Colonic mucosa (tissue), 4 donors: ENCODE measurements at regions not wholly inside any gene's neighbourhood (a gene's known extent, or its start where the extent isn't known, plus 50 kb on each side); places are given as distances from the start of the nearest gene placed in this dataset.

Experiments used
- DNase-seq: peaks from one replicate; pipeline ENCODE4 v3.0.0-alpha.2; 2020
- H3K27ac ChIP-seq: fragments of 200-600 bp; one replicate; pipeline ENCODE4 v1.8.0; 2021
- H3K27me3 ChIP-seq: fragments of 200-600 bp; one replicate; pipeline ENCODE4 v1.8.0; 2021
- H3K36me3 ChIP-seq: fragments of 200-600 bp; one replicate; pipeline ENCODE4 v1.8.0; 2021
- H3K4me1 ChIP-seq: fragments of 200-600 bp; one replicate; pipeline ENCODE4 v1.8.0; 2021; ENCODE audit warnings: mild to moderate bottlenecking
- H3K4me3 ChIP-seq: fragments of 200-600 bp; one replicate; pipeline ENCODE4 v1.8.0; 2021
- H3K9ac ChIP-seq, 2 donors: one replicate each; pipeline ENCODE4 v1.7.0; 2013; ENCODE audit warnings: control low read depth in 2 of 2, low read depth in 2 of 2, low read length in 2 of 2
- H3K9me3 ChIP-seq: fragments of 200-600 bp; one replicate; pipeline ENCODE4 v1.8.0; 2021
- intact Hi-C: fragments of 100-400 bp; cut with DNase I; formaldehyde crosslinking; loops from one replicate; pipeline ENCODE4 v1.14.1; 2022
- TF ChIP-seq, protein P1 (sequence below): fragments of 200-600 bp; IDR thresholded peaks from one replicate; pipeline ENCODE4 v1.8.0; 2022; ENCODE audit warnings: antibody characterized with exemption, mild to moderate bottlenecking
- donor health status: healthy.
- donor health status: DM: no; HTN: no; CAD: no.
- donor health status: DM: no; HTN: no; CAD: no.

DNA sequence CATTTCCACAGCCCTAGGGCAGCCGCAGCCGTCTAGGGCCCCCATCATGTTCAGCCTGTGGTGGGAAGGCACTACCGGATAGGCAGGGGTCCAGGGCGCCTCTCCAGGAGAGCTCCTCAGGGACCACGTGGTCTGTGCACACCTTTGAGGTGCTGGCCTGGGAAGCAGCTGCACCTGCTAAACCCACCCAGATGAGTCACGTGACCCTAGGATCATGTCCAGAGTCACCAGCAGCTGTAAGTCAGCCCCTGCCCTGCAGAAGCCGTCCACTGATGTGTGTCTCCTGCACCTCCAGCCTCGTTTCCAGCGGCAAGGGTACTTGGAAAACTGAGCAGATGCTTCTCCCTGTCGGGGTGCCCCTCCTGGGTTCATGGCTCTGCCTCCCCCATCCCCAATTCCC is 682.6 kb upstream of the SALL3 start:
- Histone ChIP-seq H3K9ac (no peak overlapping the region), H3K36me3 (no peaks in the 10 kb centered on the region), H3K4me1 (no peaks in the 10 kb centered on the region), H3K9me3 (no peaks in the 10 kb centered on the region), H3K27ac (no peak overlapping the region), H3K4me3 (no peak overlapping the region), H3K27me3 (no peaks in the 10 kb centered on the region)
- DNase-seq, result no peak
- TF ChIP-seq, protein P1, sequence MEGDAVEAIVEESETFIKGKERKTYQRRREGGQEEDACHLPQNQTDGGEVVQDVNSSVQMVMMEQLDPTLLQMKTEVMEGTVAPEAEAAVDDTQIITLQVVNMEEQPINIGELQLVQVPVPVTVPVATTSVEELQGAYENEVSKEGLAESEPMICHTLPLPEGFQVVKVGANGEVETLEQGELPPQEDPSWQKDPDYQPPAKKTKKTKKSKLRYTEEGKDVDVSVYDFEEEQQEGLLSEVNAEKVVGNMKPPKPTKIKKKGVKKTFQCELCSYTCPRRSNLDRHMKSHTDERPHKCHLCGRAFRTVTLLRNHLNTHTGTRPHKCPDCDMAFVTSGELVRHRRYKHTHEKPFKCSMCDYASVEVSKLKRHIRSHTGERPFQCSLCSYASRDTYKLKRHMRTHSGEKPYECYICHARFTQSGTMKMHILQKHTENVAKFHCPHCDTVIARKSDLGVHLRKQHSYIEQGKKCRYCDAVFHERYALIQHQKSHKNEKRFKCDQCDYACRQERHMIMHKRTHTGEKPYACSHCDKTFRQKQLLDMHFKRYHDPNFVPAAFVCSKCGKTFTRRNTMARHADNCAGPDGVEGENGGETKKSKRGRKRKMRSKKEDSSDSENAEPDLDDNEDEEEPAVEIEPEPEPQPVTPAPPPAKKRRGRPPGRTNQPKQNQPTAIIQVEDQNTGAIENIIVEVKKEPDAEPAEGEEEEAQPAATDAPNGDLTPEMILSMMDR, result no peak
- intact Hi-C loops, result no loop called here

DNA sequence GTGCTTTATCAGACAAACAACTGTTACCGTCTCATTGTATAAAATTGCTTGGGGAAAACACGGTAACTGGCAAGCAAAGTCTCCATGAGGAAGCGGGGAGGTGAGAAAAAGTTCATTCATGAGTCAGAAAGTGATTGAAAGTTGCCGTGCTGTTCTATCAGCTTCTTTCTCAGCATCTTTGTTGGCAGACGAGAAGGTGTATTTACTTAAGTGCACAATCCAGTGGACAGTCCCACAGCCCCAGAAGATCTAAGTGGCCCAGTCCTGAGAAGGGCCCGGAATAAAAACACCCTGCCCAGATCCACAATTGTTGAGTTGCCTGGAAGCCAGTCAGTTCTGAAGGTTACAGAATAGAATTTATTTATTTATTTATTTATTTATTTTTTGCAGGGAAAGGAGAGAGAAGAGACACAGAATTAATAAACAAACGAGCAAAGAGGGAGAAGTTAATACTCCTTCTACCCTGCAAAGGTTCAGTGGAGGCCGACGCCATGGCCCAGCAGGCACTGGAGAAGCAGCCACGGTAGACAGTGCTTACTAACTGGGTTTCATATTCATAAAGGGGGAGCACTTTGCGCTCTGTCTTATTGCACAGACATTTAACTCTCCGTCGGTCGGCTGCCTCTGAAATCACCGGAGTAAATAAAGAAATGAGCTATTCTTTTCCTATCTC is 676.0 kb upstream of the SALL3 start:
- Histone ChIP-seq H3K4me1 (no peaks in the 10 kb centered on the region), H3K36me3 (no peaks in the 10 kb centered on the region), H3K27me3 (no peaks in the 10 kb centered on the region), H3K9ac (no peak overlapping the region), H3K9me3 (no peaks in the 10 kb centered on the region), H3K4me3 (no peak overlapping the region), H3K27ac (no peak overlapping the region)
- intact Hi-C loops, result no loop called here
- no peak for DNase-seq
- TF ChIP-seq, protein P1, result no peak

DNA sequence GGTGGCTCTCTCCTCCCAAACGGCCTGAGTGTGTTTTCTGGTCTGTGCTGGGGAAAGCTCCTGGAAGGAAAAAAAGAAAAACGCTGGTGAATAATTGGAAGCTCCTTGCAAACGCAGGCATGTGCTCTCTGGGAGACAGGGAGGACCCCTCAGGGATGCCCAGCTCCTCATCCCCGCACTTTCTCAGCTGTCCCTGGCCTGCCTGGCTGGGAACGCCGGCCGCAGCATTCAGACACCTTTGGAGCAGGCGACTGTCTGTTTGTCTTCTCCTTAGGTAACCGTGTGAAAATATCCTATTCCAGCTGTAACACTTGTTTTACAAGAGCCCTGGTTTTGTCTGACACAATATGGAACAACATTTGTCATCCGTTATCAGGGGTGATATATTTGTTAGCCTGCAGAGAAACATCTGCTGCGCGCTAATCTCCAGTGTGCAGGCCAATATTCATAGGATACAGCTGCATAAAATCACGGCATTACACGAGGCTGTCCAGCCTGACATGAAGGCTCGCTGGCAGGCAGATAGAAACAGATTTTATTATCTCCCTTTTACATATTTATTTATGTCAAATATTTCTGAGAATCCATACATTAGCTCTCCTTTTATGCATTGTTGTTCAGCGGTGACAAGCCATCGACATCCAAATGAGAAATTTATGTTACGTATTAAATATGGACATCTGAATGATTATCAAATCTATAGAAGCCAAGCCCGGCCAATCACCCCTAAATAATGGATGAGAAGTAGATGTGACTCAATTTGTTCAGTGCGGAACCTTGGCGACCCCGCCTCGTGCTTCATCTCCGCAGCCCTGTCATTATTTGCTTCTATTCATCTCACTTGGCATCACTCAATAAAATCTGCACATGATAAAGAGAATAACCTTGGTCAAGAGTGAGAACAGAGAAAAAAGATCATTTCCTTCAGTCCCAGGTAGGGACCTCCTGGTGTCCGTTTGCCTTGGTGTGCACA is 675.1 kb upstream of the SALL3 start:
- H3K9ac ChIP-seq, result no peak overlapping the region
- H3K36me3 ChIP-seq, result no peaks in the 10 kb centered on the region
- TF ChIP-seq, protein P1, result no peak
- intact Hi-C loops, result no loop called here
- no peak for DNase-seq
- H3K4me3 ChIP-seq, result no peak overlapping the region
- H3K27ac ChIP-seq, result no peak overlapping the region
- no peaks in the 10 kb centered on the region for H3K9me3 ChIP-seq
- H3K27me3 ChIP-seq, result no peaks in the 10 kb centered on the region
- no peaks in the 10 kb centered on the region for H3K4me1 ChIP-seq

DNA sequence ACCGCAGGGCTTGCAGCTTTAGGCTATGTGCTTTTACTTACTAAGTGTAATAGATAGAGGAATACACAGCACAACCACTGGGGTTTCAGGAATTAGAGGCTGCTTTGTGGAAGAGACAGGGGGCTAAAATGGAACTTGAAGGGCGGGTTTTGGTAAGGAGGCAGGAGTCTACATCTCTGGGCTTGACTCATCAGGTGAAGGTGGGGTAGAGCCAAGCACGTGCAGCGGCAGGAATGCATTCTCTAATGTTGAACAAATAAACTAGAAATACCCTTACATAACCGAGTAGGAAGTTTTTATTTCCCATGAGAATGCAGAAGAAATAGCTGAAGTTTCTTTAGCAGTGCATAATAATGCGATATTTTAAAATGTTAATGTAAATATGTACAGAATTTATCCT is 673.8 kb upstream of the SALL3 start:
- H3K4me1 ChIP-seq, result no peaks in the 10 kb centered on the region
- H3K36me3 ChIP-seq, result no peaks in the 10 kb centered on the region
- H3K4me3 ChIP-seq, result no peak overlapping the region
- DNase-seq, result no peak
- no peak overlapping the region for H3K27ac ChIP-seq
- TF ChIP-seq, protein P1, result no peak
- H3K9ac ChIP-seq, result no peak overlapping the region
- no peaks in the 10 kb centered on the region for H3K9me3 ChIP-seq
- intact Hi-C loops, result no loop called here
- H3K27me3 ChIP-seq, result no peaks in the 10 kb centered on the region

DNA sequence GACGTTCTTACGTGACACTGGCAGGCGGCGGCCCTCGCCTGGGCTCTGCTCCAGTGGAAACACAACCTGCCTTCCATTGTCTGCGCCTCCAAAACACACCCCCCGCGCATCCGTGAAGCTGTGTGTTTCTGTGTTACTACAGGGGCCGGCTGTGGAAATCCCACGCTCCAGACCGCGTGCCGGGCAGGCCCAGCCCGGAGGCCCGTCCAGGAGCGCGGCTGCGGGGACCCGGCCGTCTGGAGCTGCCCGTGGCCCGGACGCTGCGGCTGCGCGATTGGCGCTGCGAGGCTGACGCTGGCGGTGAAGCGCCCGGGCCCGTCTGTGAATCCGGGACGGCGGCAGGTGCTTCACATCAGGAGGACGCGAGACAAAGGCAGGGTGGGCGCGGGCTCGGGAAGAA is 670.3 kb upstream of the SALL3 start:
- H3K4me1 ChIP-seq, result no peaks in the 10 kb centered on the region
- no peak overlapping the region for H3K4me3 ChIP-seq

More for the DNA sequence above, 670.3 kb upstream of the SALL3 start:
- Histone ChIP-seq H3K9ac (no peak overlapping the region), H3K27ac (no peak overlapping the region), H3K27me3 (no peaks in the 10 kb centered on the region), H3K36me3 (no peaks in the 10 kb centered on the region), H3K9me3 (no peaks in the 10 kb centered on the region)
- intact Hi-C loops, result no loop called here
- no peak for DNase-seq
- TF ChIP-seq, protein P1, result no peak
